Stimulated activated CD4-positive, alpha-beta T cell treated with anti-CD3 and anti-CD28 coated beads, TNF-alpha, amount 100 ng/mL, for 24 hours (primary cell): ENCODE measurements at regions not wholly inside any gene's neighbourhood (a gene's known extent, or its start where the extent isn't known, plus 50 kb on each side); places are given as distances from the start of the nearest gene placed in this dataset.

Source experiments
- DNase-seq, 3 experiments: peaks; one replicate each; pipeline ENCODE4 v3.0.0-alpha.2; 2020; ENCODE audit warnings: low read depth in 3 of 3

DNA sequence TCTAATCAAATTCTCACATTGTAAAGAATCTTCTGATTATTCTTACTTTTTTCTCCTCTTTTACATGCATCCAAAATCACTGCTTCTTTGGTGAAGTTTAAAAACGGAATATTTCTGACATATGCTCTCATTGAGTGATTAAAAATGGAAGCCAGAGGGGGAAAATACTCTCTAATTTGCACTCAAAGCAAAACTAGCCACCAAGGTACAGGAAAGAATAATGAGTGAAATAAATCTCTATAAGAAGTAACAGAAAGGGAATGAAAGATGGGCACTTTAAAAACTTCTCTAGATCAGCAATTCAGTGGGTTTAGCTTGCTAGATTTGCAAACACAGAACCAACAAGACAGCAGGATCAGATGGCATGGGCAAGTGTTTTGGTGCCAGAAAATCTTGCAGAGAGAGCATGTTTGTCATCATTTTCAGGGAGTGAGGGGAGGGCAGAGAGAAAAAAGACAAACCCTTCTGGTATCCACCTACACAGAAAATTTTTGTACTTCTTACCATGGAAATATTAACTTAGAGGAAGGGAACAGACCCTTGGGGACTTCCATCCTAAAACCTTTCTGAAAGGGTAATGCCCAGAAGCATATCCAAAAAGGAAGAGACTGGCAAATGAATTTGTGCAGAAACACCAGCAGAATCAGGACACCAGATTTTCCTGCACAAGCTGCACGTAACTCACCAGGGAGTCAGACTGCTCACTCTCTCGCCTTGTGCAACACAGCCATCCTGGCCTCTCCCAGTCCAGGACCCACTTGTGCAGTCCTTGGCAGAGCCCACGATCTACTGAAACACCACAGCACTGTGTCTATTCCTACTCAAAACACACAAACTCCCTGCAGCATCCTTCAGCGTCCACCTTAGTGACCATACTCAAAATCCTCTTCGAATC lies 270.2 kb upstream of the PRDM1 start:
- no peak for DNase-seq

- DNase-seq: no peak
Measured at GRCh38 chr6:105814745-105815536, 271.2 kb upstream of the PRDM1 start.

GRCh38 chr6:105810922-105811482 lies 275.1 kb upstream of the PRDM1 start:
- DNase-seq: no peak

- peak in 2 of 3 experiments; percentile 34 to 50 for DNase-seq
Measured at GRCh38 chr6:105810105-105810921, 275.8 kb upstream of the PRDM1 start.

DNA sequence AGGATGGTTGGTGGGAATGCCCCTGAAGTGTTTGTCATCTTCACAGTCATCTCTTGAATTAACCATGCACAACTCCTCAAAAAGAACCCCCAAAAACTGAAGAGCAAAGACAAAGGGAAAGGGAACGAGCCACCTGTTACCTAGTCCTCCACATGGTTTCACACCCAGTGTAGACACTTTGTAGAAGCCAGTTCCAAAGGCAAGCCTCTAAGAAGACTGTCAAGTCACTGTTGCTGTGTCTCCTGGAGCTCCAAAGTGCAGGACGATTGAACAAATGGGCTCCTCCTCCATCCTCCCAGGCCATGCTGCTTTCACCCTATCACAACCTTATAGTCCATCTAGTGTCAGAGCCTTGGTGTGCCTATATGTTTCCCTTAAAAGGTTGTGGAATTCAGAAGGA lies 277.6 kb upstream of the PRDM1 start:
- DNase-seq: no peak

GRCh38 chr6:105807905-105808304 lies 278.2 kb upstream of the PRDM1 start:
- DNase-seq: no peak

DNA sequence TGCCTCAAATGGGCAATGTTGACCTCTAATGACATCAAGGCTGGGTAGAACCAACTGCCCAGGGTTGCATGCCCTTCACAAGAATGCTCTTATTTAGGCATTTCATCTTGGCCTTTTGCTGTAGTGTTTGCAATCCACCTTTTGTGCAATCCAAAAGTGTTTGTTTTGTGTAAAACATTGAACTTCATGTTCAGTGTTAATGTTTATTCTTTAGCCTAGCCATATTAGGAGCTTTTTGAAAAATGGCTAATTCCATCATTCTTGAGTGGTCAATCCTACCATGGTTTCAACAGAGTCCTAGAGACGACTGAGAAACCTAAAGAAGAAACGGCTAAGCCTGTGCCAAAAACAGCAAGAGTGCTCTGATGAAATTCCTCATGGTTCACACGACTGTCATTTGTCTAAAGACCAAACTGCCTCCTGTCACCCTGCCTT lies 279.6 kb upstream of the PRDM1 start:
- no peak for DNase-seq

DNA sequence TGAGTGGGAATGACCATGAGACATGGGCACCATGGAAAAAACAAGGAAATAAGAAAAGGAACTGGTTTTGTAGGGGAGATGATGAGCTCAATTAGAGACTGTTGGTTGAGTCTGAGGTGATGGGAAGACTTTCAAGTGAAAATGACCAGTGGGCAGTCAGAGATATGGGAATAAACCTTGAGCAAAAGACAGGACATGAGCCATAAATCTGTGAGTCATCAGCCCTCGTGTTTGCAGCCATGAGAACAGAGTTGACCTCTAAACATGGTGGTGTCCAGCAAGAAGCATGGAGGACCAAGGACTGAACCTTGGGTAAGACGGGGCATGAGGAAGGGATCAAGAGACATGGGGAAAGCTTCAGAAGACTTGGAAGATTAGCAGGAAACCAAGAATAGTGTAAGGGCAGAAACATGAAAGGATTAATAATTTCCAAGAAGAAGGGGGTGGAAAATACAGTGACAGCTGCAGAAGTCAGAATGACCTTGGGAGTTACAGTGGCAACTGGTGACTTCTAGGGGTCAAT lies 280.6 kb upstream of the PRDM1 start:
- DNase-seq: no peak

DNA sequence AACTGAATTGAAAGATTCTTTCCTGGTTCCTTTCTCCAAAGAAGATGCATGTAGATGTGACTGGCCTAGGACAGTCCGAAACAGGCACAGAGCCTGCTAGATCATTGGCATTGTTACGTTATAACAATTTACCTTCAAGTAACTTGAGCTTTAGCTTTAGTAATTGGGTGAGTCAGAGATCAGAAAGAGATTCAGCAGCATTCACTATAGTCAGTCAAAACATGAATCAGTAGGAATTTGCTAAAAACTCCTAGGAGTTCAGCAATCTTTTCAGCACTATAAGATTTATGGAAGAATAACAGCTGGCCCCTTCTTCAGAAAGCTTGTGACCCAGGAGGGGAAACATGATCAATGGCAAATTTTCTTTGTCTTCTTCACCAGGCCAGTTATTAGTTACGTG lies 281.7 kb upstream of the PRDM1 start:
- no peak for DNase-seq

- DNase-seq: no peak
Measured at GRCh38 chr6:105804000-105804399, 282.1 kb upstream of the PRDM1 start.

DNA sequence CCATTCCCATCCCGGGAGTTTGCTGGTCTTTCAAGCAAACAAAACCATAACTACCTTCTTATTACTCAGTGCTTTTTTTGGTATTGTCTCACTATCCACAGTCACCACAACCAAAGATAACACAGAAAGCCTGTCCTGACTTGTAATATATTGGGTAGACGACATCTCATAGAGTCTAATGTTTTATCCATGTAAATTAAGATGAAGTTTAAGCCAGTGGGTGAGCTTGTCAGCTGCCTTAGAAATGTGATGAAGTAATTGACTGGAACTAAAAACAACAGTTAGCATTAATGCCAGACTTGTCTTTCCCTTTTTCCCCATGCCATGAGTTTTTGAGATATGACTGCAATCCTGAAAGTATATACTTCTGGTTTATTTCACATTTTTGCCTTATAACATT lies 282.7 kb upstream of the PRDM1 start:
- DNase-seq: no peak

GRCh38 chr6:105802703-105803102 lies 283.4 kb upstream of the PRDM1 start:
- DNase-seq: no peak

GRCh38 chr6:105800871-105801270 lies 285.3 kb upstream of the PRDM1 start:
- no peak for DNase-seq

- DNase-seq: no peak
Measured at GRCh38 chr6:105800398-105800797, 285.7 kb upstream of the PRDM1 start.

DNA sequence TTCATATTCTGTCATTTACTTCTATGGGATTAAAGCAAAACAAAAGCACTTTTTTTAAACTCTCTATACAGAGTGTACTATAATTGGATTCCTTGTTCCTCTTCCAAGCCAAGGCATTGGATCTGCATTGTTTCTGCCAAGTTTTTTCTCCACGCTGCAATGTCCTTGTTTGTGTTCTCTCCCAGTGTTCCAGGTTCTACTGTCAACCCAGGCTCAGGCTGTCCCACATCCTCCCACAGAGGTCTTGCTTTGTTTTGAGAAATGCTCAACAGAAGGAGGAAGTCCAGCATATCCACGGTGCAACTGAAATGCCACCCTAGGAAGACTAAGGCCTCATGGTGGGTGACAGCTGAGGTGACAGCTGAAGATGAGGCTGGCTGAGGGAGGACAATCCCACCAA lies 287.1 kb upstream of the PRDM1 start:
- DNase-seq: no peak

GRCh38 chr6:105797983-105798453 lies 288.1 kb upstream of the PRDM1 start:
- no peak for DNase-seq

- DNase-seq: no peak
Measured at GRCh38 chr6:105797286-105797979, 288.7 kb upstream of the PRDM1 start.

- no peak for DNase-seq
Measured at GRCh38 chr6:105795913-105796517, 290.1 kb upstream of the PRDM1 start.

DNA sequence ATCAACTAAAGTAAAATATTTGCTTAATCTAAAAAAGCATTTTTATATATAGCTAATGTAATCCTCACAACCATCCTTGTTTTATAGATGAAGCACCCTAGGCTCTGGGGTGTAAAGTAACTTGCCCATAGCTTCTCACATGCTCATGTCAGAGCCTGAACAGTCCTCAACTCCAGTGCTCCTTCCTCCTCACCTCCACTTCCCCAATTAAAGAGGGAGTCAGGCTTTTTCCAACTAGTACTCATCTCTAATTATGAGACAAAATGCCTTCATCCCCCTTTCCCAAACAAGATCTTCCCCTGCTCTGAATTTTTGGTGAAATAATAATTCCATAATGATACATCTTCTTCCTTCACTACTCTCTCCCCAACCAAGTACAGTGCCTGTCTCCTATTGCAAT lies 290.8 kb upstream of the PRDM1 start:
- DNase-seq: no peak

GRCh38 chr6:105794870-105795269 lies 291.3 kb upstream of the PRDM1 start:
- DNase-seq: no peak
